ENCODE measurements at regions not wholly inside any gene's neighbourhood (a gene's known extent, or its start where the extent isn't known, plus 50 kb on each side); places are given as distances from the start of the nearest gene placed in this dataset.

- TF ChIP-seq CTCF (IDR thresholded peaks at IDR 0.05) (no peak), POLR2A (IDR thresholded peaks at IDR 0.05; ENCODE audit: low read depth) (no peak), POLR2AphosphoS5 (IDR thresholded peaks at IDR 0.05) (no peak)
Observed at GRCh38 chr16:80231121-80231520, 309.7 kb upstream of the DYNLRB2 start.

Data from esophagus muscularis mucosa (tissue), 3 donors.